Activated B cell treated with CpG ODN at 0.5 μM for 24 hours (primary cell): ENCODE measurements at regions not wholly inside any gene's neighbourhood (a gene's known extent, or its start where the extent isn't known, plus 50 kb on each side); places are given as distances from the start of the nearest gene placed in this dataset.
"Not testable (repeated sequence)": the region's sequence is repeated elsewhere in the genome, so short reads cannot be mapped to it uniquely, and the experiment has no call there.

ENCODE experiments used
- ATAC-seq: fragments of 200-7000 bp; cut with Tn5 transposase; one replicate; pipeline ENCODE4 v1.10.0; 2021; ENCODE audit warnings: low read depth, mild to moderate bottlenecking, moderate library complexity
- CTCF ChIA-PET: fragments of 350-600 bp; sonication (Branson Sonifier 250); formaldehyde crosslinking; loops from one replicate; lab custom pipeline; 2021; ENCODE audit warnings: antibody characterized with exemption; lab: Charles Lee
- POLR2A ChIA-PET: fragments of 350-600 bp; sonication (Branson Sonifier 250); formaldehyde crosslinking; loops from one replicate; lab custom pipeline; 2021; ENCODE audit warnings: antibody characterized with exemption; lab: Charles Lee
- DNase-seq: peaks from one replicate; pipeline ENCODE4 v3.0.0; 2022
- H3K27ac Mint-ChIP-seq: one replicate; pipeline ENCODE4 v1.8.0; 2020; ENCODE audit warnings: mixed read lengths
- H3K27me3 Mint-ChIP-seq: one replicate; pipeline ENCODE4 v1.8.0; 2021; ENCODE audit warnings: mixed read lengths
- H3K36me3 Mint-ChIP-seq: one replicate; pipeline ENCODE4 v1.8.0; 2021; ENCODE audit warnings: low read depth, mixed read lengths
- H3K4me1 Mint-ChIP-seq: one replicate; pipeline ENCODE4 v1.8.0; 2021; ENCODE audit warnings: mixed read lengths
- H3K4me3 Mint-ChIP-seq: one replicate; pipeline ENCODE4 v1.8.0; 2020; ENCODE audit warnings: mild to moderate bottlenecking, mixed read lengths
- H3K9me3 Mint-ChIP-seq: one replicate; pipeline ENCODE4 v1.8.0; 2020; ENCODE audit warnings: mixed read lengths
- intact Hi-C: fragments of 100-400 bp; cut with micrococcal nuclease; formaldehyde crosslinking; loops from one replicate; pipeline ENCODE4 v1.15.1; 2024
- TF ChIP-seq, protein P1 (sequence below): fragments of 200-600 bp; IDR thresholded peaks from one replicate; pipeline ENCODE4 v1.8.0; 2022; ENCODE audit warnings: antibody characterized with exemption, mild to moderate bottlenecking

- Mint-ChIP-seq H3K4me3 (no peak overlapping the region), H3K27me3 (no peaks in the 10 kb centered on the region), H3K27ac (no peak overlapping the region), H3K4me1 (no peaks in the 10 kb centered on the region), H3K36me3 (no peaks in the 10 kb centered on the region), H3K9me3 (no peaks in the 10 kb centered on the region)
- ATAC-seq, result no peak
- POLR2A ChIA-PET, result no interaction called here
- TF ChIP-seq, protein P1, sequence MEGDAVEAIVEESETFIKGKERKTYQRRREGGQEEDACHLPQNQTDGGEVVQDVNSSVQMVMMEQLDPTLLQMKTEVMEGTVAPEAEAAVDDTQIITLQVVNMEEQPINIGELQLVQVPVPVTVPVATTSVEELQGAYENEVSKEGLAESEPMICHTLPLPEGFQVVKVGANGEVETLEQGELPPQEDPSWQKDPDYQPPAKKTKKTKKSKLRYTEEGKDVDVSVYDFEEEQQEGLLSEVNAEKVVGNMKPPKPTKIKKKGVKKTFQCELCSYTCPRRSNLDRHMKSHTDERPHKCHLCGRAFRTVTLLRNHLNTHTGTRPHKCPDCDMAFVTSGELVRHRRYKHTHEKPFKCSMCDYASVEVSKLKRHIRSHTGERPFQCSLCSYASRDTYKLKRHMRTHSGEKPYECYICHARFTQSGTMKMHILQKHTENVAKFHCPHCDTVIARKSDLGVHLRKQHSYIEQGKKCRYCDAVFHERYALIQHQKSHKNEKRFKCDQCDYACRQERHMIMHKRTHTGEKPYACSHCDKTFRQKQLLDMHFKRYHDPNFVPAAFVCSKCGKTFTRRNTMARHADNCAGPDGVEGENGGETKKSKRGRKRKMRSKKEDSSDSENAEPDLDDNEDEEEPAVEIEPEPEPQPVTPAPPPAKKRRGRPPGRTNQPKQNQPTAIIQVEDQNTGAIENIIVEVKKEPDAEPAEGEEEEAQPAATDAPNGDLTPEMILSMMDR, result no peak
- CTCF ChIA-PET, result no interaction called here
- intact Hi-C loops, result no loop called here
- DNase-seq, result no peak
Measured at GRCh38 chr18:42363446-42364441, 408.7 kb downstream of the PIK3C3 start.

DNA sequence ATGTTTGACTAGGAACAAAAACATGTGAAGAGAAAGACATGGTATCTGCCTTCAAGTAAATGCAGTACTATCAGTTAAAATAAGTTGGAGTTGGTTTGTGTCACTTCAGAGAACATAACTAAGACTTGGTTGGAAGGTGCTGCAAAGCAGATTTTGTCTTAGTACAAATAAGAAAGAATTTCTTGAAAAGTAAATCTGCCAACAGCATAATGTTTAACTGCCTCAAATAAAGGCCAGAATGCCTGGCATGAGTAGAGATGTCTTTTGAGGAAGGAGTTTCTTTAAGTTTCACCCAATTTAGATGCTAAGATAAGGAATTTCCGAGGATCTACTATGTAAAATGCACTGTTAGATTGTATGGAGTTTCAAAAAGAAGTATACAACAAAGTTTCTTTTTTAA lies 409.7 kb downstream of the PIK3C3 start:
- ChIA-PET CTCF (no interaction called here), POLR2A (no interaction called here)
- intact Hi-C loops, result no loop called here
- Mint-ChIP-seq H3K4me3 (no peak overlapping the region), H3K27ac (no peak overlapping the region), H3K36me3 (no peaks in the 10 kb centered on the region), H3K27me3 (no peaks in the 10 kb centered on the region), H3K4me1 (no peaks in the 10 kb centered on the region), H3K9me3 (no peaks in the 10 kb centered on the region)
- ATAC-seq (no peak), DNase-seq (no peak)
- TF ChIP-seq, protein P1, result no peak

GRCh38 chr18:42365591-42365990 lies 410.6 kb downstream of the PIK3C3 start:
- Mint-ChIP-seq H3K4me3 (no peak overlapping the region), H3K27ac (no peak overlapping the region), H3K27me3 (no peaks in the 10 kb centered on the region), H3K36me3 (no peaks in the 10 kb centered on the region), H3K4me1 (no peaks in the 10 kb centered on the region), H3K9me3 (no peaks in the 10 kb centered on the region)
- DNase-seq, result no peak
- ChIA-PET POLR2A (no interaction called here), CTCF (no interaction called here)
- TF ChIP-seq, protein P1, result no peak
- intact Hi-C loops, result no loop called here
- no peak for ATAC-seq

DNA sequence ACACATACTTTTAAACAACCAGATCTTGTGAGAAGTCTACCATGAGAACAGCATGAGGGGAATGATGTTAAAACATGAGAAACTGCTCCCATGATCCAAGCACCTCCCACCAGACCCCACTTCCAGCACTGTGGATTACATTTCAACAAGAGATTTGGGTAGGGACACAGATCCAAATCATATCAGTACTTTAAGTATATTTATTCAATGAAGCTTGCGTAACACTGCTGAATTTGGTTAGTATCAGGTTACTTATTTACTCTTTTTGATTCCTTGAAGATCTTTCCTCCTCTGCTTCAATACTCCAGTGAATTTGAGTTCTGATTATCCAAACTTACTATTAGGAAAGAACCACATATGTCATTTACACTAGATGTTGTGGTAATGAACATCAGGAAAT lies 418.6 kb downstream of the PIK3C3 start:
- intact Hi-C loops, result no loop called here
- Mint-ChIP-seq H3K36me3 (no peaks in the 10 kb centered on the region), H3K9me3 (no peaks in the 10 kb centered on the region), H3K4me1 (no peaks in the 10 kb centered on the region), H3K27me3 (no peaks in the 10 kb centered on the region), H3K4me3 (no peak overlapping the region), H3K27ac (no peak overlapping the region)
- TF ChIP-seq, protein P1, result no peak
- POLR2A ChIA-PET, result no interaction called here
- DNase-seq, result no peak
- CTCF ChIA-PET, result no interaction called here
- ATAC-seq, result no peak

DNA sequence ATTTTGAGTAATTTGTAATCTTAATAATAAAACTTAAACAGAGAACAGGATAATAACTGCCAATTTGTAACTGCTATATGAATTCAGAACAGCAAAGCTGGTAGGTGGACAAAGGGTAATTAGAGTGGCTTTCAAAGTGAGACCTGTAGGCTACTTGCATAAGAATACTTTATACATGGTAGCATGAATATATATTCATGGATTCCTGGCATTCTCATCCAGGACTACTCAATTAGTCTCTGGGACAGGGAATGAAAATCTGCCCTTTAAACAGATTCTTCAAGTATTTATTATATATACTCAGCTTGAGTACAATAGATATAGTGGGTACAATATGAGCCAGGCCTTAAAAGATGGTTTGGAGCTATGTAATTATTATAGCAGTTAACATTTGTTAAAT lies 419.9 kb downstream of the PIK3C3 start:
- Mint-ChIP-seq H3K27ac (no peak overlapping the region), H3K9me3 (no peaks in the 10 kb centered on the region), H3K36me3 (no peaks in the 10 kb centered on the region), H3K4me3 (no peak overlapping the region), H3K27me3 (no peaks in the 10 kb centered on the region), H3K4me1 (no peaks in the 10 kb centered on the region)
- intact Hi-C loops, result no loop called here
- TF ChIP-seq, protein P1, result no peak
- no peak for ATAC-seq
- no peak for DNase-seq
- ChIA-PET CTCF (no interaction called here), POLR2A (no interaction called here)

DNA sequence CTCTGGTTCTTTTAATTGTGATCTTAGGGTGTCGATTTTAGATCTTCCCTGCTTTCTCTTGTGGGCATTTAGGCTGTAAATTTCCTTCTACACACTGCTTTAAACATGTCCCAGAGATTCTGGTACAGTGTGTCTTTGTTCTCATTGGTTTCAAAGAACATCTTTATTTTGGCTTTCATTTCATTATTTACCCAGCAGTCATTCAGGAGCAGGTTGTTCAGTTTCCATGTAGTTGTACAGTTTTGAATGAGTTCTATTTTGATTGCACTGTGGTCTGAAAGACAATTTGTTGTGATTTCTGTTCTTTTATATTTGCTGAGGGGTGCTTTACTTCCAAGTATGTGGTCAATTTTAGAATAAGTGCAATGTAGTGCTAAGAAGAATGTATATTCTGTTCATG lies 423.8 kb downstream of the PIK3C3 start:
- H3K9me3 Mint-ChIP-seq, ATAC-seq, H3K27me3 Mint-ChIP-seq, intact Hi-C loops, DNase-seq, POLR2A ChIA-PET, H3K36me3 Mint-ChIP-seq, H3K27ac Mint-ChIP-seq, H3K4me3 Mint-ChIP-seq, CTCF ChIA-PET, H3K4me1 Mint-ChIP-seq: not testable (repeated sequence)

DNA sequence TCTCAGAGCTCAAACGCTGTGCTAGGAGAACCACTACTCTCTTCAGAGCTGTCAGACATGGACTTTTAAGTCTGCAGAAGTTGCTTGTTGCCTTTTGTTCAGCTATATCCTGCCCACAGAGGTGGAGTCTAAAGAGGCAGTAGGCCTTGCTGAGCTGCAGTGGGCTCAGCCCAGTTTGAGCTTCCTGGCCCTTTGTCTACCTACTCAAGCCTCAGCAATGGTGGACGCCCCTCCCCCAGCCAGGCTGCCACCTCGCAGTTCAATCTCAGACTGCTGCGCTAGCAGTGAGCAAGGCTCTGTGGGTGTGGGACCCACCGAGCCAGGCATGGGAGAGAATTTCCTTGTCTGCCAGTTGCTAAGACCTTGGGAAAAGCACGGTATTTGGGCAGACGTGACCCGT lies 426.2 kb downstream of the PIK3C3 start:
- not testable (repeated sequence) for H3K27me3 Mint-ChIP-seq, H3K27ac Mint-ChIP-seq, H3K4me1 Mint-ChIP-seq

More for the DNA sequence above, 426.2 kb downstream of the PIK3C3 start:
- DNase-seq, ATAC-seq, H3K9me3 Mint-ChIP-seq, CTCF ChIA-PET, POLR2A ChIA-PET, H3K4me3 Mint-ChIP-seq, H3K36me3 Mint-ChIP-seq: not testable (repeated sequence)
- intact Hi-C loops, result loop anchor here (10.0 kb wide), 1 partner anchor 56 kb away; no protein-coding TSS in a partner anchor
